Tibial nerve (tissue), 4 donors: ENCODE measurements at regions not wholly inside any gene's neighbourhood (a gene's known extent, or its start where the extent isn't known, plus 50 kb on each side); places are given as distances from the start of the nearest gene placed in this dataset.

Source experiments
- EP300 ChIP-seq, 2 donors: sonication (generic); formaldehyde crosslinking; IDR thresholded peaks; one replicate each; pipeline ENCODE4 v1.6.1; 2017; ENCODE audit warnings: antibody characterized with exemption in 2 of 2, mild to moderate bottlenecking in 1 of 2
- TF ChIP-seq, protein P1 (sequence below), 5 experiments: fragments of 200-600 bp in 3 of 5; fragments of 450-650 bp in 2 of 5; sonication (generic) in 3 of 5; IDR thresholded peaks; one replicate each; pipeline ENCODE4 v1.5.1; 2016 to 2019; ENCODE audit warnings: antibody characterized with exemption in 5 of 5, mild to moderate bottlenecking in 3 of 5, moderate library complexity in 2 of 5

DNA sequence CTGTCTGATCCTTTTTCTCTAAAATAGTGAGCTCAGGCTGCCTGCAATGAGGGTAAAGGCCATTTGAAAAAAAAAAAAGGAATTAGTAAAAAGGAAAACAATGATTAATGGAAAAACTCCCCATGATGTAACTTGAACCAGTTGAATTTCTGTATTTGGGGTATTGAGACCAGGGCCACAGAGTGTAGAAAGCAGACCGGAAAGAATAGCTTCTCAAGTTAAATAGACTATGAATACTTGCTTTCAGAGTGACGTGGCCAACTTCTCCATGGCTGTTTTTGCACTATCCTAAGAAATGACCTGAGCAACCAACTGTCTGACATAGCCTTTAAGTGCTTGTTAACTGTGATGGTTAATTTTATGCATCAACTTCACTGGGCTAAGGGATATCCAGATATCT lies 222.1 kb upstream of the INTU start:
- TF ChIP-seq, protein P1, sequence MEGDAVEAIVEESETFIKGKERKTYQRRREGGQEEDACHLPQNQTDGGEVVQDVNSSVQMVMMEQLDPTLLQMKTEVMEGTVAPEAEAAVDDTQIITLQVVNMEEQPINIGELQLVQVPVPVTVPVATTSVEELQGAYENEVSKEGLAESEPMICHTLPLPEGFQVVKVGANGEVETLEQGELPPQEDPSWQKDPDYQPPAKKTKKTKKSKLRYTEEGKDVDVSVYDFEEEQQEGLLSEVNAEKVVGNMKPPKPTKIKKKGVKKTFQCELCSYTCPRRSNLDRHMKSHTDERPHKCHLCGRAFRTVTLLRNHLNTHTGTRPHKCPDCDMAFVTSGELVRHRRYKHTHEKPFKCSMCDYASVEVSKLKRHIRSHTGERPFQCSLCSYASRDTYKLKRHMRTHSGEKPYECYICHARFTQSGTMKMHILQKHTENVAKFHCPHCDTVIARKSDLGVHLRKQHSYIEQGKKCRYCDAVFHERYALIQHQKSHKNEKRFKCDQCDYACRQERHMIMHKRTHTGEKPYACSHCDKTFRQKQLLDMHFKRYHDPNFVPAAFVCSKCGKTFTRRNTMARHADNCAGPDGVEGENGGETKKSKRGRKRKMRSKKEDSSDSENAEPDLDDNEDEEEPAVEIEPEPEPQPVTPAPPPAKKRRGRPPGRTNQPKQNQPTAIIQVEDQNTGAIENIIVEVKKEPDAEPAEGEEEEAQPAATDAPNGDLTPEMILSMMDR (IDR thresholded peaks at IDR 0.05), result no peak
- no peak for TF ChIP-seq EP300 (IDR thresholded peaks at IDR 0.05)
